ENCODE measurements at regions not wholly inside any gene's neighbourhood (a gene's known extent, or its start where the extent isn't known, plus 50 kb on each side); places are given as distances from the start of the nearest gene placed in this dataset.

DNA sequence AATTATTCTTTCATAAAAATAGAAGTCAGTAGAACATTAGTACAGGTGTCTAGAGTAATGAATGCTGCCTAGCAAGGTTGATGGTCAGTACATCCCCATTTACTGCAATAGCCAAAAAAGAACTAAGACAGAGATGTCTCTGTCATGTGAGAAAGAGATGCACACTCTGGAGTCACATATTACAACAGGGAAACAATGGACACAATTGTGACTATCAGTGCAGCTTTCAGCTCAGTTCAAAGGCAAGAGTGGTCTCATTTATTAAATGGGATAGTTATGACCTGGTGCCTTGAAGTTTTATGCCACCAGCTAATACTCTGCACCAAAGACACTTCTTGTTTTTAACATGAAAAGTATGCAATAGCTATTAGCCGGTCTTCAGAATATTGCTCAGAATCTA lies 194.9 kb upstream of the CHAC2 start:
- no peak overlapping the region for H3K27ac Mint-ChIP-seq (ENCODE audit: unreplicated experiment)
- TF ChIP-seq, protein P1, sequence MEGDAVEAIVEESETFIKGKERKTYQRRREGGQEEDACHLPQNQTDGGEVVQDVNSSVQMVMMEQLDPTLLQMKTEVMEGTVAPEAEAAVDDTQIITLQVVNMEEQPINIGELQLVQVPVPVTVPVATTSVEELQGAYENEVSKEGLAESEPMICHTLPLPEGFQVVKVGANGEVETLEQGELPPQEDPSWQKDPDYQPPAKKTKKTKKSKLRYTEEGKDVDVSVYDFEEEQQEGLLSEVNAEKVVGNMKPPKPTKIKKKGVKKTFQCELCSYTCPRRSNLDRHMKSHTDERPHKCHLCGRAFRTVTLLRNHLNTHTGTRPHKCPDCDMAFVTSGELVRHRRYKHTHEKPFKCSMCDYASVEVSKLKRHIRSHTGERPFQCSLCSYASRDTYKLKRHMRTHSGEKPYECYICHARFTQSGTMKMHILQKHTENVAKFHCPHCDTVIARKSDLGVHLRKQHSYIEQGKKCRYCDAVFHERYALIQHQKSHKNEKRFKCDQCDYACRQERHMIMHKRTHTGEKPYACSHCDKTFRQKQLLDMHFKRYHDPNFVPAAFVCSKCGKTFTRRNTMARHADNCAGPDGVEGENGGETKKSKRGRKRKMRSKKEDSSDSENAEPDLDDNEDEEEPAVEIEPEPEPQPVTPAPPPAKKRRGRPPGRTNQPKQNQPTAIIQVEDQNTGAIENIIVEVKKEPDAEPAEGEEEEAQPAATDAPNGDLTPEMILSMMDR (IDR thresholded peaks at IDR 0.05): no peak
- peaks cover 10% of the 10 kb centered on the region for H3K4me1 Mint-ChIP-seq (ENCODE audit: unreplicated experiment)
- H3K27me3 Mint-ChIP-seq (ENCODE audit: unreplicated experiment): peaks cover 27% of the 10 kb centered on the region
- no peak overlapping the region for H3K4me3 Mint-ChIP-seq (ENCODE audit: unreplicated experiment)
- no peaks in the 10 kb centered on the region for H3K36me3 Mint-ChIP-seq (ENCODE audit: unreplicated experiment)
- DNase-seq (ENCODE audit: extremely low spot score, unreplicated experiment): no peak
- no peaks in the 10 kb centered on the region for H3K9me3 Mint-ChIP-seq (ENCODE audit: unreplicated experiment)

DNA sequence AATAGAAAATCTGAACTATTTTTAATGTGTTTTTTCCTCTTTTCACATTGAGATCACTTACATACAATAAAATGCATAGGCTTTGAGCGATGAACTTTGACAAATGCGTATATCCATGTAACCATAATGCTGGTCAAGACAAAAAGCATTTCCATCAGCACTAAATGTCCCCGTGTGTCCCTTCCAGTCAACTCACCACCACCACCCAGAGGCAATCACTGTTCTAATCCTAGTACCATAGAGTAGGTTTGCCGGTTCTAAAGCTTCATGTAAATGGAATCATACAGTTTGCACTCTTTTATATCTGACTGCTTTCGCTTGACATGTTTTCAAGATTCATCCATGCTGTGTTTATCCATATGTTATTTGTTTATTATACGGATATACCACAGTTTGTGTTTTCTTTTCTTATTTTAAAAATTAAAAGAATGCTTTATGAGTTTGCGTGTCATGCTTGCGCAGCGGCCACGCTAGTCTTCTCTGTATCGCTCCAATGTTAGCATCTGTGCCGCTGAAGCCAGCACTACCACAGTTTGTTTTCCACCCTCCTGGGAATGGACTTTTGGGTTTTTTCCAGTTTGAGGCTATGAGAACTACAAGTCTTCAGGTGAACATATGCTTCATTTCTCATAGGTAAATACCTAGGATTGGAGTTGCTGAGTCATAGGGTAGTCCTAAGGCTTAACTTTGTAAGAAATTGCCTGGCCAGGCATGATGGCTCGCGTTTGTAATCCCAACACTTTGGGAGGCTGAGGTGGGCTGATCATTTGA lies 197.5 kb upstream of the CHAC2 start:
- no peak overlapping the region for H3K27ac Mint-ChIP-seq (ENCODE audit: unreplicated experiment)
- DNase-seq (ENCODE audit: extremely low spot score, unreplicated experiment): no peak
- no peaks in the 10 kb centered on the region for H3K36me3 Mint-ChIP-seq (ENCODE audit: unreplicated experiment)
- peaks cover 1% of the 10 kb centered on the region for H3K4me1 Mint-ChIP-seq (ENCODE audit: unreplicated experiment)
- TF ChIP-seq, protein P1 (IDR thresholded peaks at IDR 0.05): no peak
- H3K4me3 Mint-ChIP-seq (ENCODE audit: unreplicated experiment): no peak overlapping the region
- no peaks in the 10 kb centered on the region for H3K9me3 Mint-ChIP-seq (ENCODE audit: unreplicated experiment)
- peaks cover 32% of the 10 kb centered on the region for H3K27me3 Mint-ChIP-seq (ENCODE audit: unreplicated experiment)

DNA sequence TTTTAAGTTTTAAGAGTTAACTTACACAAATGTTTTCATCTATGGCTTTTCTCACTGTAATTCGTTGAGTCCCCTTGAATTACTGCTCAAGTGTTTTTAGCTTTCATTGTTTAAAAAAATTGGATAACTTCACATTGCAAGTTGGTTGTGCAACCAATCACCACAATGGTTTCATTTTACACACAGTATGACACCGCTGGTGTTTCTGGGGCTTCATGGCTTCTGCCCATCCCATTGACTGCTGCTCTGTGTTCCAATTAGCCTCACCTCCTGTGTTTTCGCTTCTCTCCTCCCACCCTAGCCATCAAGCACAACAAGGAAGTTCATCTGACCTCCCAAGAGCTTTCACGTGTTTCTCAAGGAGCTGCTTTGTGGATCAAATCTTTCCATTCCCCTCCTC lies 199.1 kb upstream of the CHAC2 start:
- no peak overlapping the region for H3K4me3 Mint-ChIP-seq (ENCODE audit: unreplicated experiment)
- peaks cover 26% of the 10 kb centered on the region for H3K27me3 Mint-ChIP-seq (ENCODE audit: unreplicated experiment)
- DNase-seq (ENCODE audit: extremely low spot score, unreplicated experiment): no peak

DNA sequence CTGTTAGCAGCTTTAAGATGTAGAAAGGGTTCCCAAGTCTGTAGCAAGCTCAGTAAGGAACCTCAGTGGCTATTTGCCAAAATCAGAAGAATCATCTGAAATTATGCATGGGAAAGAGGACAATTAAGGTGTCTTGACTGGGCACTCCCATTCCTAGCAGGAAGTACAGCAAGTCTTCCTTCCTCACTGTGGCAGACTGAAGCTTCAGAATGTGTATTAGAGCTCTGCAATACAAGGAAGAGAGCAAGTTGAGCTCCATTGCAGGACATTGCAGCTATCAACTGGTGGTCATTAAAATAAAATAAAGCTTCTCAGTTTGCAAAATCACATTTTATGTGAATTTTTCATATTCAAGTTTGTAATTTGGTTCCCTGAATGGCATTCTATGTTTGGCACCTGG lies 200.5 kb upstream of the CHAC2 start:
- Mint-ChIP-seq H3K27me3 (ENCODE audit: unreplicated experiment) (peaks cover 23% of the 10 kb centered on the region), H3K27ac (ENCODE audit: unreplicated experiment) (no peak overlapping the region), H3K4me3 (ENCODE audit: unreplicated experiment) (no peak overlapping the region), H3K4me1 (ENCODE audit: unreplicated experiment) (peaks cover 1% of the 10 kb centered on the region), H3K9me3 (ENCODE audit: unreplicated experiment) (no peaks in the 10 kb centered on the region), H3K36me3 (ENCODE audit: unreplicated experiment) (no peaks in the 10 kb centered on the region)
- DNase-seq (ENCODE audit: extremely low spot score, unreplicated experiment): no peak
- TF ChIP-seq, protein P1 (IDR thresholded peaks at IDR 0.05): no peak

More for the DNA sequence above, 199.1 kb upstream of the CHAC2 start:
- Mint-ChIP-seq H3K36me3 (ENCODE audit: unreplicated experiment) (no peaks in the 10 kb centered on the region), H3K9me3 (ENCODE audit: unreplicated experiment) (no peaks in the 10 kb centered on the region), H3K27ac (ENCODE audit: unreplicated experiment) (no peak overlapping the region), H3K4me1 (ENCODE audit: unreplicated experiment) (peaks cover 1% of the 10 kb centered on the region)
- TF ChIP-seq, protein P1 (IDR thresholded peaks at IDR 0.05): no peak

DNA sequence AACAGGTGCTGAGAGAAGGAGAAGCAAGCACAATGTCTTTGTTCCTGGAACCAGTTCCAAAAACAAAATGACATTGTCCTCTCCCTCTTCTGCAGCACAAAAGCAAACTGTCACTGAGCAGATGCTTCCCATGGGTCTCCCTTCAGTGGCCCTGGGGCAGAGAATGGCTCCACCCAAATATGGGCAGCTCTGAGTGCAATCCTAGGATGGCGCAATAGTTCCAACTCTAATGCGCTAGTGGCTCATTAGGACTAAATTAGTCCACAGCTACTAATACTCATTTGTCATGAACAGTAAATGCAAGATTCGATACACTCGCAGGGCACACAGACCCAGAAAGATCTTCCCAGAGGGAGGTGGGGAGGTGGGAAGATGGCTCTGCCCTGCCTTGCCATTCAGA lies 205.2 kb upstream of the CHAC2 start:
- Mint-ChIP-seq H3K9me3 (ENCODE audit: unreplicated experiment) (peaks cover 2% of the 10 kb centered on the region), H3K4me3 (ENCODE audit: unreplicated experiment) (no peak overlapping the region), H3K27me3 (ENCODE audit: unreplicated experiment) (peaks cover 12% of the 10 kb centered on the region), H3K4me1 (ENCODE audit: unreplicated experiment) (no peaks in the 10 kb centered on the region), H3K36me3 (ENCODE audit: unreplicated experiment) (no peaks in the 10 kb centered on the region), H3K27ac (ENCODE audit: unreplicated experiment) (no peak overlapping the region)
- no peak for DNase-seq (ENCODE audit: extremely low spot score, unreplicated experiment)
- TF ChIP-seq, protein P1 (IDR thresholded peaks at IDR 0.05): no peak
